WERI-Rb-1 (cell line): ENCODE measurements at regions not wholly inside any gene's neighbourhood (a gene's known extent, or its start where the extent isn't known, plus 50 kb on each side); places are given as distances from the start of the nearest gene placed in this dataset.

Experiments
- DNase-seq: peaks from one replicate; pipeline ENCODE4 v3.0.0-alpha.2; 2020
- H3K27ac ChIP-seq: fragments of 250-450 bp; sonication (Bioruptor Pico); 2 replicates; pipeline ENCODE4 v1.5.1; 2020; ENCODE audit warnings: mild to moderate bottlenecking, moderate library complexity
- H3K27me3 ChIP-seq: fragments of 250-450 bp; sonication (Bioruptor Pico); 2 replicates; pipeline ENCODE4 v1.5.1; 2021; ENCODE audit warnings: mild to moderate bottlenecking, low read depth, moderate library complexity; ENCODE audit not compliant: insufficient read depth, severe bottlenecking
- H3K36me3 ChIP-seq: fragments of 250-450 bp; sonication (Bioruptor Pico); 2 replicates; pipeline ENCODE4 v1.5.1; 2020; ENCODE audit warnings: mild to moderate bottlenecking, moderate library complexity
- H3K4me3 ChIP-seq: 2 replicates; pipeline ENCODE4 v1.5.1; 2011; ENCODE audit warnings: low read depth, mild to moderate bottlenecking, control low read depth, low read length
- H3K9me3 ChIP-seq: fragments of 250-450 bp; sonication (Bioruptor Pico); 2 replicates; pipeline ENCODE4 v1.5.1; 2021; ENCODE audit warnings: mild to moderate bottlenecking, moderate library complexity; ENCODE audit not compliant: severe bottlenecking
- TF ChIP-seq, protein P1 (sequence below): IDR thresholded peaks from 2 replicates; pipeline ENCODE4 v1.5.1; 2011; ENCODE audit warnings: low read depth, mild to moderate bottlenecking, control low read depth, inconsistent platforms, low read length

DNA sequence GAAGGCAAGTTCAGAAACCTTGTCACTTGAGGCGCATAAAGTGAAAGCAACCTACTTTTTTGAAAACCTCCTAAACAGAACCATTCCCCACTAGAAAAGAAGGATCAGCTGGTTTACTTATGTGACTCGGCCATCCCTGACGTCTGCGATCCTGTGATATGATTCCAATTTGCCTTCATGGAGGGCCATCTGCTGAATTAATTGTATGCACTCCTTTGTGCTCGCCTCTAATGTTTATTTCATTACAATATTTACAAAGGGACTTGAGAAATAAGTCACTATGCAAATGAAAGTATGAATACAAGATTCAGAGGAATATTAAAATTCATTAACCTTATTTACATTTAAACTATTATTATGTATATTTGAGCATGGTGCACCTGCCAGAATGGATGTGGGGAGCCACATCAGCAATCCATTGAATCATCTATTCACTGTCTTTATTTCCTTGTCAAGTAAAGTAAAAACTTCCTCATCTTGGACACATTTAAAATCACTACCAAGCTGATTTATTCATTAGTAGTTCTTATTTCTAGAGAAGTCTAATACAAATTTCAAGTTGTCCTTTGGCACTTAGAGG, 96.5 kb downstream of the RBM43 start:
- Histone ChIP-seq H3K4me3 (no peak overlapping the region), H3K9me3 (no peaks in the 10 kb centered on the region), H3K27me3 (no peaks in the 10 kb centered on the region), H3K27ac (no peak overlapping the region), H3K36me3 (no peaks in the 10 kb centered on the region)
- TF ChIP-seq, protein P1, sequence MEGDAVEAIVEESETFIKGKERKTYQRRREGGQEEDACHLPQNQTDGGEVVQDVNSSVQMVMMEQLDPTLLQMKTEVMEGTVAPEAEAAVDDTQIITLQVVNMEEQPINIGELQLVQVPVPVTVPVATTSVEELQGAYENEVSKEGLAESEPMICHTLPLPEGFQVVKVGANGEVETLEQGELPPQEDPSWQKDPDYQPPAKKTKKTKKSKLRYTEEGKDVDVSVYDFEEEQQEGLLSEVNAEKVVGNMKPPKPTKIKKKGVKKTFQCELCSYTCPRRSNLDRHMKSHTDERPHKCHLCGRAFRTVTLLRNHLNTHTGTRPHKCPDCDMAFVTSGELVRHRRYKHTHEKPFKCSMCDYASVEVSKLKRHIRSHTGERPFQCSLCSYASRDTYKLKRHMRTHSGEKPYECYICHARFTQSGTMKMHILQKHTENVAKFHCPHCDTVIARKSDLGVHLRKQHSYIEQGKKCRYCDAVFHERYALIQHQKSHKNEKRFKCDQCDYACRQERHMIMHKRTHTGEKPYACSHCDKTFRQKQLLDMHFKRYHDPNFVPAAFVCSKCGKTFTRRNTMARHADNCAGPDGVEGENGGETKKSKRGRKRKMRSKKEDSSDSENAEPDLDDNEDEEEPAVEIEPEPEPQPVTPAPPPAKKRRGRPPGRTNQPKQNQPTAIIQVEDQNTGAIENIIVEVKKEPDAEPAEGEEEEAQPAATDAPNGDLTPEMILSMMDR: no peak
- DNase-seq: no peak

DNA sequence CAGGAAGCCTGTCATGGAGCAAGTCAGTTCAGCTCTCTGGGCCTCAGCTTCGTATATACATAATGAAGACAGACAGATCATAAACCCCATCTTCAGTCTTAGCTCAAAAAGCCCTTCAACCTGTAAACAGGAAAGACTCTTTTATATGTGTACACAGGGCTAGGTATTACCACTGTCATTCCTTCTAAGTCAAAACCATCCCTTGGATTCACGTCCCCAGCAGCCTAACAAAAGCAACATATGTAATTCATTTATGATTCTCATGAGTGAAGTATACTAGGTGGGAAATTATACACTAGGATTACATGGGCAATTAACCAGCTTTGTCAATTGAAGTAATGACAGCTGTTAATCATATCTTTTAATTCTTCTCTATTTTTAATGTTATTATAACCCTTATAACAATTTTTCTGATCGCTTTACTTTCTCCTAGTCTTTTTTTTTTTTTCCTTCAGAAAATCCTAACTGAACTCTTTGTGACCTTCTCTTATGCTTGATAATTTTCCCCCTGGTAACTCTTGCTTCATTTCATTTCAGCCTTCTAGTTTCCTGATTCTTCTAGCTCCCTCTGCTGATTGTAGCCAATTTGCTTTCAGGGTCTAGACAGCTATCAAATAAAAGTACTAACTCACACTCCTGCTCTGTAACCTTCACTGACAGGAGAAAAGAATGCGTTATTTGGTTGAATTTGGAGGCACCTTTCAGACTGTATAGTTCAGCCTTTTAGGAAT, 99.7 kb downstream of the RBM43 start:
- Histone ChIP-seq H3K4me3 (no peak overlapping the region), H3K9me3 (no peaks in the 10 kb centered on the region), H3K36me3 (no peaks in the 10 kb centered on the region), H3K27ac (no peak overlapping the region), H3K27me3 (no peaks in the 10 kb centered on the region)
- TF ChIP-seq, protein P1: no peak
- DNase-seq: no peak

DNA sequence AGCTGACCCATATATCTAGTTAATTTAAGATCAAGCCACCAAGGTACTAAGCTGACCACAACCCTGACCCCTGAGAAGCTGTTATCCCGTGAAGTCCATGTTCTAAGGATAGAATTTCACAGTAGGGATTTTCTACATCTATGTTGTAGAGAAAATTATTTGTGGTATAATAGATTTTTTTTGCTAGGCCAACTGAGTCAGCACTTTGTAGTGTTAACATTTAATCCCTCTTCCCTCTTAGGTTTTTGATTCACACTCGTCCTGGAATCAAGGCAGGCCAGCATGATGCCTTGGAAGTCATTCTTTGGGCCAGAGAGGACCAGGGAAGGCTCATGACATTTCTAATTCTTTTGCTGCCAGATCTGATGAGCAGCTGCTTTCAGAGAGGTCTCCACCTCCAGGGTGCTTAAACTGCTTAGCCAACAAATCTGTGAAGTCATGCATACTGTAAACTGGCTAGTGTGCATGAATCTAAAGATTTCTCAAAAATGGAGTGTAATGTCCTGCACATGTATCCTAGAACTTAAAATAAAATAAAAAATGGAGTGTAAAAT, 102.5 kb downstream of the RBM43 start:
- H3K4me3 ChIP-seq: no peak overlapping the region
- no peaks in the 10 kb centered on the region for H3K27me3 ChIP-seq
- no peaks in the 10 kb centered on the region for H3K9me3 ChIP-seq
- H3K27ac ChIP-seq: no peak overlapping the region
- no peak for DNase-seq
- TF ChIP-seq, protein P1: no peak
- no peaks in the 10 kb centered on the region for H3K36me3 ChIP-seq

DNA sequence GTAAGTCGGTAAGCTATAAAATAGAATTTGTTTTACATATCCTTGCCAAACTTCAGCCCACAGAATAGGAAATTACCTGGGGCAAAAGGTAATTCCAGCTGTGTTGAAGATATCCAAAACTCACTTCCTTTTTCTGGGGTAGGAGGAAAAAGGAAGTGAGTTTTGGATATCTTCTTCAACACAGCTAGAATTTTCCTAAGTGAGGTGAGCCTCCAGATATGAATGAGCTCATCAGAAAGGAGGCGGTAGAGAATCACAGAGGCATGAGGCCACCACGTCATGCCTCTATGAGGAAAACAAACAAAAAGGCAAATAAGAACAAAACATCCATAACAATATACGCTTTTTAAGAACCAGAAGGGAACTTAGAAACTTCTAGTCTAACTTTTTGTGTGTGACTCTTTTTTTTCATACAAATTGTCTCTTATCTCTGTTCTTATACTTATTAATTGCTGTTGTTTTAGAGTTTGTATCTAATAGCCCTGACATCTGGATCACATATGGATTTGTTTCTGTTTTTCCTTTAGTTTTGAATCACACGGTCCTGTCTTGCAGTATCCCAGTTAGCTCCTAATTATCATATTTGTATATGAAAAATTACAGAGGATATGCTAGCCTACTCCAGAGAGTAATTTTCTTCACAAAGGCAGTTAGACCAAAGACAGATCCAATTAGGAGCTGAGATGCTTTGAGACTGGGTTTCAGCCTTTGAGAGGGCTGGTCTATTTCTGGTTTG, 104.5 kb downstream of the RBM43 start:
- TF ChIP-seq, protein P1: no peak
- no peak overlapping the region for H3K4me3 ChIP-seq
- H3K27ac ChIP-seq: no peak overlapping the region
- no peaks in the 10 kb centered on the region for H3K9me3 ChIP-seq
- no peaks in the 10 kb centered on the region for H3K36me3 ChIP-seq
- no peaks in the 10 kb centered on the region for H3K27me3 ChIP-seq
- no peak for DNase-seq

DNA sequence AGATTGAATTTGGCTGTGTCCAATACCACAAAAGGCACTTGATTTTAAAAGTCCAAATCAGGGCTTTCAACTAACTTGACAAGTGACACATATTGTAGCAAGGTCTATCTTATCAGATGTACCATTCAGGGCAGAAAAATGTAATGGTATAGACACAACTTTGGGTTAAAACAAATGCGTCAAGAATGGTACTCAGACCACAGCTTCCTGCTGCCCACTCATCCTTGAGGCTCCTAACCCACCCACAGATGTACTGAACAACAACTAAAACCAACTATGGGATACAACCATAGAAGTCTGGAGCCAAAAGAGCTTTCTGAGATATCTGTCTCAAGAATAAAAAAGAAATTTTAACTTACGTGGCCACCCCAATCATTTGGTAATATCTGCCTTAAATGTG, 105.2 kb downstream of the RBM43 start:
- Histone ChIP-seq H3K27ac (no peak overlapping the region), H3K27me3 (no peaks in the 10 kb centered on the region), H3K9me3 (no peaks in the 10 kb centered on the region), H3K4me3 (no peak overlapping the region), H3K36me3 (no peaks in the 10 kb centered on the region)
- TF ChIP-seq, protein P1: no peak
- DNase-seq: no peak
